Muscle layer of duodenum (tissue), 2 donors: ENCODE measurements at regions not wholly inside any gene's neighbourhood (a gene's known extent, or its start where the extent isn't known, plus 50 kb on each side); places are given as distances from the start of the nearest gene placed in this dataset.

ENCODE experiments used
- H3K27ac ChIP-seq: one replicate; pipeline ENCODE4 v1.7.0; 2013; ENCODE audit warnings: mild to moderate bottlenecking, low read length
- H3K27me3 ChIP-seq: one replicate; pipeline ENCODE4 v1.7.0; 2013; ENCODE audit warnings: low read depth, mild to moderate bottlenecking, control low read depth, low read length
- H3K36me3 ChIP-seq, 2 donors: one replicate each; pipeline ENCODE4 v1.7.0; 2013; ENCODE audit warnings: low read length in 2 of 2, control low read depth in 1 of 2, mild to moderate bottlenecking in 1 of 2; ENCODE audit not compliant: insufficient read depth in 2 of 2, control insufficient read depth in 1 of 2
- H3K4me1 ChIP-seq, 2 donors: one replicate each; pipeline ENCODE4 v1.7.0; 2013; ENCODE audit warnings: low read length in 2 of 2, mild to moderate bottlenecking in 2 of 2, control low read depth in 1 of 2, moderate library complexity in 1 of 2; ENCODE audit not compliant: insufficient read depth in 2 of 2, control insufficient read depth in 1 of 2
- H3K4me3 ChIP-seq, 2 donors: one replicate each; pipeline ENCODE4 v1.7.0; 2013; ENCODE audit warnings: low read length in 2 of 2, low read depth in 1 of 2, mild to moderate bottlenecking in 1 of 2
- H3K9me3 ChIP-seq, 2 donors: one replicate each; pipeline ENCODE4 v1.7.0; 2013; ENCODE audit warnings: low read length in 2 of 2, control low read depth in 1 of 2, mild to moderate bottlenecking in 1 of 2; ENCODE audit not compliant: control insufficient read depth in 1 of 2
- donor health status: healthy.

DNA sequence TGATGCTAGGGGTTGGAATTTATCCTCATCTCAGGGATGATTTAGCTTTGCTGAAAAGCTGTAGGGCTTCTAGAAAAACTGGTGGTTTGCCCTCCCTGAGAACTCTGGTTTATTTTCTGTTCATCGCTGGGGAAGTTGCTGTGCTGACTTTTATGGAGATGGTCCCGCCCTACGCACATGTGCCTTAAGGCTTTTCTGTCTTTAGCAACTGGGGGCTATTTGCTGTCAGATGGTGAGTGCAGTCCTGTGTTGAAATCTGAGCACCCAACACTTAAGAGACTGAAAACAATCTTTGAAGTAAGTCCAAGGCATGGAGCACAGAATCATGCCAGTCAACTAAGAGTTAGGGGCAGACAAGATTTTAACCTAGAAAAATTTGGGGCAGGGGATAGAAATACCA lies 2148.4 kb upstream of the CELF4 start:
- Histone ChIP-seq H3K9me3 (no peaks in the 10 kb centered on the region), H3K27ac (no peak overlapping the region), H3K4me3 (no peak overlapping the region)

DNA sequence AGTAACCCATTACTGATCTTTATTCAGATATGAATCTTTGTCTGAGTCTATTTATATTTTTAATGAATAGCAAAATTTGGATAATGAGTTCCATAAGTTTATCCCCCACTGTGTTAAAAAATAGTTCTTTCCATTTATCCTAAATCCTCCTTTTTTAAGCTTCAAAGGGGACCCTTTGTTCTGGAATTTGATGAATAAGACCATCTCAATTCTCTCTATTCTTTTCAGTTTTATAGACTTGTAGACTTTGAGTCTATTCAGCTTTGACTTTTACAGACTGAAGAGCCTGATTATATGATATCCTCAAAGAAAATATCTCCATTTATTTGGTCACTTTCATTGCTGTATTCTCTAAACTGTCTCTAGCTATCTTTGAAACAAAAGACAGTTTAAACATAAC lies 2146.1 kb upstream of the CELF4 start:
- no peak overlapping the region for H3K27ac ChIP-seq
- H3K27me3 ChIP-seq = no peaks in the 10 kb centered on the region
- no peaks in the 10 kb centered on the region for H3K9me3 ChIP-seq
- no peak overlapping the region for H3K4me3 ChIP-seq
- no peaks in the 10 kb centered on the region for H3K4me1 ChIP-seq
- H3K36me3 ChIP-seq = no peaks in the 10 kb centered on the region

More for the DNA sequence above, 2148.4 kb upstream of the CELF4 start:
- Histone ChIP-seq H3K4me1 (no peaks in the 10 kb centered on the region), H3K27me3 (no peaks in the 10 kb centered on the region), H3K36me3 (no peaks in the 10 kb centered on the region)

DNA sequence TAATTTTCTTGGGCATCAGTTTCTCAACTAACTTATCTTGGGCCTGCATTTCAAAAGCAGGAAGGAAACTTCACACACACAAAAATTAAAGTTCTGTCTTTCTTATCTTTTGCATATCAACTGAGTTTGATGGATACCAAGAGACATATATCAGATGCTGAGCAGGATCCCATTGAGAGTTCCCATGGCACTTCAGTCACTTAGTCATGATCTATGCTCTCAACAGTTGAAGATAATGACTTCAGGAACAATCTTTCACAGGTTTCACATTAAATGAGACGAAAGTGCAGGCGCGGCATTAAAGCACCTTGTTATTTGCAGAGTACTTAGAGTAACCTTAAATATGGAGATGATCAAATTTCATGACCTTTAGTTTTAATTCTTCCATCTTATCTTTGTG lies 2139.8 kb upstream of the CELF4 start:
- no peaks in the 10 kb centered on the region for H3K9me3 ChIP-seq
- H3K27me3 ChIP-seq = no peaks in the 10 kb centered on the region
- H3K36me3 ChIP-seq = no peaks in the 10 kb centered on the region
- H3K4me1 ChIP-seq = no peaks in the 10 kb centered on the region
- H3K27ac ChIP-seq = no peak overlapping the region
- H3K4me3 ChIP-seq = no peak overlapping the region

- Histone ChIP-seq H3K36me3 (no peaks in the 10 kb centered on the region), H3K9me3 (no peaks in the 10 kb centered on the region), H3K27me3 (no peaks in the 10 kb centered on the region), H3K27ac (no peak overlapping the region), H3K4me1 (no peaks in the 10 kb centered on the region), H3K4me3 (no peak overlapping the region)
Observed at GRCh38 chr18:39702888-39703287, 2137.3 kb upstream of the CELF4 start.

- H3K4me3 ChIP-seq = no peak overlapping the region
- H3K4me1 ChIP-seq = no peaks in the 10 kb centered on the region
- no peaks in the 10 kb centered on the region for H3K36me3 ChIP-seq
- H3K27me3 ChIP-seq = no peaks in the 10 kb centered on the region
- no peaks in the 10 kb centered on the region for H3K9me3 ChIP-seq
- no peak overlapping the region for H3K27ac ChIP-seq
Observed at GRCh38 chr18:39701839-39702238, 2136.2 kb upstream of the CELF4 start.

GRCh38 chr18:39701055-39701783 lies 2135.6 kb upstream of the CELF4 start:
- Histone ChIP-seq H3K27me3 (no peaks in the 10 kb centered on the region), H3K36me3 (no peaks in the 10 kb centered on the region), H3K27ac (no peak overlapping the region), H3K4me1 (no peaks in the 10 kb centered on the region), H3K9me3 (no peaks in the 10 kb centered on the region), H3K4me3 (no peak overlapping the region)

DNA sequence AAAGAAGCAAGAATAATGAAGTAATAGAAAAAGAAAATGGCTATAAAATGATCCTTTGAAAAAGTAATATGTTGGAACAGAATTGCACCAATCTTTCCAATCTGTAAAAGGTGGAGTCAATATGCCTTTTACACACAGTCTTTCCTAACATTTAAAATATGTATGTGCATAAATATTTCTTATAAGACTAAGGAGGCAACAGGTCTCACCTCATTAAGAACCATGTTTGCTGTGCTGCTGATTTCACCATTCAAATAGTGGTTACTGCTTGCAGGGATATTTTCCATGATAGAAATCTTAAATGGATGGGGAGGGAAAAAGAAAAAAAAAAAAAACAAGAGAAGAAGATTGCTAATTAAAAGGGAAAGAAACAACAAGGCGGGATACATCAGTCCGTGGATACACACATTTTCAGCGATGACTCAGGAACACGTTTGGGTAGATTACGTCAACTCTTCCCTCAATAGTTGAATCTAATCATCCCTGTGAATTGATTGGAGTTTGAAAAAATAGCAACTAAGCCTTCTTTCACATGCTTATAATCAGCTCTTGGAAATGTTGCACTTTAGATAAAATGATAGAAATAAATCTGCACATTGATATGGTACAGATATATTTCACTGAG lies 2133.9 kb upstream of the CELF4 start:
- no peaks in the 10 kb centered on the region for H3K4me1 ChIP-seq
- H3K27ac ChIP-seq = no peak overlapping the region
- H3K27me3 ChIP-seq = no peaks in the 10 kb centered on the region
- no peaks in the 10 kb centered on the region for H3K36me3 ChIP-seq
- no peaks in the 10 kb centered on the region for H3K9me3 ChIP-seq
- no peak overlapping the region for H3K4me3 ChIP-seq

DNA sequence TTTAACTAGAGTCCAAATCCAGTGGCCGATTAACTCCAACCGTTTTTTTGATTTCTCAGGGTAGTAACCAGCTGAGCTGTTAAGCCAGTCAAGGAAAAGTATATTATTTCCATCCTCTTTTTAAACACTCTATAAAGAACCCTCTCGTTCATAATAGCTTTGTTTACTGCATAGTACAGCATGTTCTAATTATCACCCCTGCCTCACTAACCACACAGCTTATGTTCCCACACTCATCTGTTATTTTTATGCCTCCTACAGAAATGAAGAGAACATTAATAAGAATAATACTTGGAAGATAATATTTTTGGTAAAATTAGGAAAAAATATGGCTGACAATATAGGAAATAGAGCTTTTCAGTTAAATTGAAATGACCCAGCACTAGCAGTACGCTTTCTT lies 2132.8 kb upstream of the CELF4 start:
- H3K4me1 ChIP-seq = no peaks in the 10 kb centered on the region
- no peaks in the 10 kb centered on the region for H3K9me3 ChIP-seq
- no peak overlapping the region for H3K4me3 ChIP-seq
- H3K36me3 ChIP-seq = no peaks in the 10 kb centered on the region
- no peak overlapping the region for H3K27ac ChIP-seq
- H3K27me3 ChIP-seq = no peaks in the 10 kb centered on the region

- no peak overlapping the region for H3K4me3 ChIP-seq
- H3K36me3 ChIP-seq = no peaks in the 10 kb centered on the region
- no peak overlapping the region for H3K27ac ChIP-seq
- no peaks in the 10 kb centered on the region for H3K4me1 ChIP-seq
- no peaks in the 10 kb centered on the region for H3K27me3 ChIP-seq
- no peaks in the 10 kb centered on the region for H3K9me3 ChIP-seq
Observed at GRCh38 chr18:39693359-39693758, 2127.8 kb upstream of the CELF4 start.

GRCh38 chr18:39692367-39693015 lies 2126.9 kb upstream of the CELF4 start:
- Histone ChIP-seq H3K9me3 (no peaks in the 10 kb centered on the region), H3K27me3 (no peaks in the 10 kb centered on the region), H3K4me1 (no peaks in the 10 kb centered on the region)

GRCh38 chr18:39685303-39685902 lies 2119.8 kb upstream of the CELF4 start:
- Histone ChIP-seq H3K36me3 (no peaks in the 10 kb centered on the region), H3K27ac (no peak overlapping the region), H3K4me1 (no peaks in the 10 kb centered on the region)

More at GRCh38 chr18:39692367-39693015, 2126.9 kb upstream of the CELF4 start:
- no peaks in the 10 kb centered on the region for H3K36me3 ChIP-seq
- no peak overlapping the region for H3K27ac ChIP-seq
- H3K4me3 ChIP-seq = no peak overlapping the region

More at GRCh38 chr18:39685303-39685902, 2119.8 kb upstream of the CELF4 start:
- Histone ChIP-seq H3K4me3 (no peak overlapping the region), H3K27me3 (no peaks in the 10 kb centered on the region), H3K9me3 (no peaks in the 10 kb centered on the region)
